AG04449 (cell line): ENCODE measurements at regions not wholly inside any gene's neighbourhood (a gene's known extent, or its start where the extent isn't known, plus 50 kb on each side); places are given as distances from the start of the nearest gene placed in this dataset.

Source experiments
- CTCF ChIA-PET: fragments of 350-600 bp; formaldehyde crosslinking; extraction: SDS; loops from one replicate; lab custom pipeline; 2021; ENCODE audit warnings: antibody characterized with exemption; lab: Yijun Ruan, JAX
- POLR2A ChIA-PET: fragments of 400-600, 350-600 bp; formaldehyde crosslinking; extraction: SDS; loops from one replicate; lab custom pipeline; 2020; ENCODE audit warnings: antibody characterized with exemption, inconsistent platforms; lab: Yijun Ruan, JAX
- DNase-seq: peaks from one replicate; pipeline ENCODE4 v3.0.0-alpha.2; 2010; ENCODE audit warnings: low read depth, low spot score
- H3K4me3 ChIP-seq: 2 replicates; pipeline ENCODE4 v1.5.1; 2011; ENCODE audit warnings: low read depth, mild to moderate bottlenecking, control low read depth, low read length
- CTCF ChIP-seq: IDR thresholded peaks from one replicate; pipeline ENCODE4 v1.5.1; 2011; ENCODE audit warnings: mild to moderate bottlenecking, moderate library complexity, low read length, control low read depth, inconsistent platforms; ENCODE audit not compliant: insufficient read depth; ENCODE audit errors: missing control alignments

DNA sequence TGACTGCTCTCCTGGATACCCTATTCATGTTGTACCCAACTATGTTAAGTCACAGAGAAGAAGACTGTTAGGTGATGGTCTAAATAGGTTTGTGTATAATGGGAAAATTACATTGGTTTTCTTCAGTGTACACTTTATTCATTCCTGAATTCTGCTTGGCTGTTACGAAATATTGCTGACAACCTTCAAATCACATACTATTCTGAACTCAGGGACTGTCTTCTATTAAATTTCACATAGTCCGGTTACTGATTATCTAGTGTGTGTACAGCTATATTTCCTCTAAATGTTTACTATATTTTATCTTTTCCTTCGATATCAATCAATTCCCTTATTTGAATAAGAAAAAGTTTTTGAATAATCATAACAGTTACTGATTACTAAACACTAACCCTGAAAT is 1090.3 kb upstream of the CITED2 start:
- ChIA-PET POLR2A (no interaction called here), CTCF (no interaction called here)
- TF ChIP-seq CTCF, result no peak
- no peak for DNase-seq
- H3K4me3 ChIP-seq, result no peak overlapping the region

DNA sequence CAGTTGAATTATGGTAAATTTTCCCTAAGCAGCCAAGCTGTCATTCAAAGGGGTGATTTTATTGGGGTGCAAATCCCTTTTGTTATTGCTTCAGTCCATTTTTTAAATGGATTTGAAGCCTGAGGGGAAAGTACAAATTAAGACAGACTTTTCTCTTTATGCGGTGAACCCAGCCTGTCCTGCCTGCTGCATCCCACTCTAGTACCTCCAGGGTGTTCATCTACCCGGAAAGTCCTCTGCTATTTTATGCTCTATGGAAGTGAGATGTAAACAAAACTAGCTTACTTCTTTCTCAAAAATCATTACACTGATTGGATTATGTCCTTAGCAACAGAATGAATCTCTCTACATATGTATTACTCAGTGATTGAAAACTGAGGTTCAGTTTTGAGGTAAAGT is 1088.9 kb upstream of the CITED2 start:
- no peak for TF ChIP-seq CTCF
- ChIA-PET POLR2A (no interaction called here), CTCF (no interaction called here)
- no peak for DNase-seq
- H3K4me3 ChIP-seq, result no peak overlapping the region

DNA sequence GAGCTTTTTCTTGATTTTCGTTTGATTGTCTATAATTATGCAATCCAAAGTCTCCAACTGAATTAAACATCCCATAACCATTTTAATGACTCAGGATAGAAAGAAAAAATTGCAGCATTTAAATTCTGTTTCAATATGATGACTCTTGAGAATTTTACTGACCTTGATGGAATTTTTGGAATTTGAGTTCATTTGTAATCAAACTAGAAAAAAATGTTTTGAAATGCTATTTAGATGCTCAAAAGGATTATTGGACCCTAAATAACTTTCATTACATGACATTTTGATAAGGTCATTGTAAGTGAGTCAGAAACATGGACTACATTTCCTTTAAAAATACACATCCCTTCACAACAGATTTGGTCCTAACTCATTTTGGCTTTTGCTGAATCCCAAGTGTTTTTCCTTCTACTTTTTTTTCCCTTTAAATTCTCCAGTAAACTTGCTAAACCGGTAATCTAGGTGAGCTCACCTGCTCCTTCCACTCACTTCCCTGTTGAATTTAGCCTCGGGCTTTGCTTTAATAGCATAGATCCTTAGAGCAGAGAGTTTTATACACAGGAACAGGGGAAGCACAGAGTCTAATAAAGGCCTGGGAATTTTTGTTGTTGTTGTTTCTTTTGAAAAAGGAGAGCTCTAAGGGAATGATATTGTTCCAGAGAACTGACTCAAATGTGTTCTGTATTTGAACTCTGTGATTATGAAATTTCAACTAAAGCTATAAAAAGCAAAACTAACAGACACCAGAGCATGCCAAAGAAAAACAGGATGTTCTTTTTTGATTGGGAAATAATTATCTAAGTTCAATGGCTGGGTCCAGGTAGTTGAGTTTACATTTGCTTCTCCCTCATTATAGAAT is 1088.2 kb upstream of the CITED2 start:
- CTCF ChIA-PET, result no interaction called here
- no peak for DNase-seq
- TF ChIP-seq CTCF, result no peak
- H3K4me3 ChIP-seq, result no peak overlapping the region
- POLR2A ChIA-PET, result no interaction called here

DNA sequence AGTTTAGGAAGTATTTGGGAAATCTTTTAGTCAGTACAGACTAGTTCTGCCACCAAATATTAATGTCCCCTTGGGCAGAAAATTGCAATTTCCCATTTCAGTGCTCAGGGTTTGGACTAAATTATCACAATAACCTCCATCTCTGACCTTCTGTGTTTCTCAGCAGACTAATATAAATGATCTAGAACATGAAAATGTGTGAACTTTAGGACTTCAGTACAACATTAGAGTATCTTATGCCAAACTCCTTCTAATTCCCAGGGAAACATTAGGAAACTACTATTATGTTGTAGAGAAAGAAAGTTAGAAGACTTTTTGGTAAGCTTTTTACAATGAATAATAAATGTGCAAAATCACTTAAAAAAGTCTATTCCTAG is 1087.6 kb upstream of the CITED2 start:
- ChIA-PET POLR2A (no interaction called here), CTCF (no interaction called here)
- TF ChIP-seq CTCF, result no peak
- DNase-seq, result no peak
- H3K4me3 ChIP-seq, result no peak overlapping the region

GRCh38 chr6:140460267-140460666 is 1085.8 kb upstream of the CITED2 start:
- H3K4me3 ChIP-seq, result no peak overlapping the region
- ChIA-PET POLR2A (no interaction called here), CTCF (interaction anchor here (1.1 kb wide), 1 partner anchor 12 kb away, joined by 3 read pairs; no protein-coding TSS in a partner anchor)
- TF ChIP-seq CTCF, result no peak
- DNase-seq, result no peak

- CTCF ChIA-PET, result no interaction called here
- POLR2A ChIA-PET, result no interaction called here
Observed at GRCh38 chr6:140459209-140459608, 1084.8 kb upstream of the CITED2 start.

More at GRCh38 chr6:140459209-140459608, 1084.8 kb upstream of the CITED2 start:
- no peak overlapping the region for H3K4me3 ChIP-seq
- DNase-seq, result no peak
- no peak for TF ChIP-seq CTCF
